ENCODE measurements at regions not wholly inside any gene's neighbourhood (a gene's known extent, or its start where the extent isn't known, plus 50 kb on each side); places are given as distances from the start of the nearest gene placed in this dataset.

- ATAC-seq (ENCODE audit: low read depth), result no peak
- H3K4me1 ChIP-seq (ENCODE audit: insufficient read depth, poor library complexity, severe bottlenecking), result no peaks in the 10 kb centered on the region
- no peak overlapping the region for H3K27ac ChIP-seq (ENCODE audit: poor library complexity, severe bottlenecking)
- H3K36me3 ChIP-seq (ENCODE audit: low read depth), result no peaks in the 10 kb centered on the region
- H3K27me3 ChIP-seq (ENCODE audit: insufficient read depth, poor library complexity, severe bottlenecking), result no peaks in the 10 kb centered on the region
- no peak overlapping the region for H3K4me3 ChIP-seq (ENCODE audit: severe bottlenecking)
- no peaks in the 10 kb centered on the region for H3K9me3 ChIP-seq (ENCODE audit: severe bottlenecking)
- DNase-seq (ENCODE audit: low spot score), result no peak
- TF ChIP-seq CTCF (IDR thresholded peaks at IDR 0.05; ENCODE audit: poor library complexity, severe bottlenecking), result no peak
Measured at GRCh38 chrX:13927175-13927574, 102.5 kb downstream of the GEMIN8 start.

GRCh38 chrX:13923845-13924244, 105.8 kb downstream of the GEMIN8 start:
- no peaks in the 10 kb centered on the region for H3K4me1 ChIP-seq (ENCODE audit: insufficient read depth, poor library complexity, severe bottlenecking)

GRCh38 chrX:13923289-13923688, 106.4 kb upstream of the GPM6B start:
- no peak overlapping the region for H3K4me3 ChIP-seq (ENCODE audit: severe bottlenecking)
- no peaks in the 10 kb centered on the region for H3K9me3 ChIP-seq (ENCODE audit: severe bottlenecking)
- H3K36me3 ChIP-seq (ENCODE audit: low read depth), result no peaks in the 10 kb centered on the region
- H3K27me3 ChIP-seq (ENCODE audit: insufficient read depth, poor library complexity, severe bottlenecking), result no peaks in the 10 kb centered on the region
- no peak overlapping the region for H3K27ac ChIP-seq (ENCODE audit: poor library complexity, severe bottlenecking)
- ATAC-seq (ENCODE audit: low read depth) (no peak), DNase-seq (ENCODE audit: low spot score) (no peak)
- H3K4me1 ChIP-seq (ENCODE audit: insufficient read depth, poor library complexity, severe bottlenecking), result no peaks in the 10 kb centered on the region
- no peak for TF ChIP-seq CTCF (IDR thresholded peaks at IDR 0.05; ENCODE audit: poor library complexity, severe bottlenecking)

More at GRCh38 chrX:13923845-13924244, 105.8 kb downstream of the GEMIN8 start:
- peak; percentile 13 for TF ChIP-seq CTCF (IDR thresholded peaks at IDR 0.05; ENCODE audit: poor library complexity, severe bottlenecking)
- ATAC-seq (ENCODE audit: low read depth) (peak; percentile 31; the same call in 2 of the 3 replicates), DNase-seq (ENCODE audit: low spot score) (no peak)
- H3K27ac ChIP-seq (ENCODE audit: poor library complexity, severe bottlenecking), result no peak overlapping the region
- H3K9me3 ChIP-seq (ENCODE audit: severe bottlenecking), result no peaks in the 10 kb centered on the region
- H3K4me3 ChIP-seq (ENCODE audit: severe bottlenecking), result no peak overlapping the region
- H3K27me3 ChIP-seq (ENCODE audit: insufficient read depth, poor library complexity, severe bottlenecking), result no peaks in the 10 kb centered on the region
- no peaks in the 10 kb centered on the region for H3K36me3 ChIP-seq (ENCODE audit: low read depth)

GRCh38 chrX:13917507-13917906, 100.6 kb upstream of the GPM6B start:
- Histone ChIP-seq H3K36me3 (ENCODE audit: low read depth) (no peaks in the 10 kb centered on the region), H3K4me3 (ENCODE audit: severe bottlenecking) (no peak overlapping the region), H3K27ac (ENCODE audit: poor library complexity, severe bottlenecking) (no peak overlapping the region), H3K4me1 (ENCODE audit: insufficient read depth, poor library complexity, severe bottlenecking) (no peaks in the 10 kb centered on the region), H3K27me3 (ENCODE audit: insufficient read depth, poor library complexity, severe bottlenecking) (no peaks in the 10 kb centered on the region), H3K9me3 (ENCODE audit: severe bottlenecking) (no peaks in the 10 kb centered on the region)
- DNase-seq (ENCODE audit: low spot score) (no peak), ATAC-seq (ENCODE audit: low read depth) (no peak)
- no peak for TF ChIP-seq CTCF (IDR thresholded peaks at IDR 0.05; ENCODE audit: poor library complexity, severe bottlenecking)

- no peak for TF ChIP-seq CTCF (IDR thresholded peaks at IDR 0.05; ENCODE audit: poor library complexity, severe bottlenecking)
- no peaks in the 10 kb centered on the region for H3K9me3 ChIP-seq (ENCODE audit: severe bottlenecking)
- H3K27ac ChIP-seq (ENCODE audit: poor library complexity, severe bottlenecking), result no peak overlapping the region
- no peaks in the 10 kb centered on the region for H3K4me1 ChIP-seq (ENCODE audit: insufficient read depth, poor library complexity, severe bottlenecking)
- DNase-seq (ENCODE audit: low spot score) (no peak), ATAC-seq (ENCODE audit: low read depth) (no peak)
- H3K27me3 ChIP-seq (ENCODE audit: insufficient read depth, poor library complexity, severe bottlenecking), result no peaks in the 10 kb centered on the region
- no peaks in the 10 kb centered on the region for H3K36me3 ChIP-seq (ENCODE audit: low read depth)
- H3K4me3 ChIP-seq (ENCODE audit: severe bottlenecking), result no peak overlapping the region
Measured at GRCh38 chrX:13911586-13911985, 94.7 kb upstream of the GPM6B start.
